M059J (cell line): ENCODE measurements at regions not wholly inside any gene's neighbourhood (a gene's known extent, or its start where the extent isn't known, plus 50 kb on each side); places are given as distances from the start of the nearest gene placed in this dataset.

Source experiments
- DNase-seq: peaks from one replicate; pipeline ENCODE4 v3.0.0-alpha.2; 2012; ENCODE audit warnings: low read depth

DNA sequence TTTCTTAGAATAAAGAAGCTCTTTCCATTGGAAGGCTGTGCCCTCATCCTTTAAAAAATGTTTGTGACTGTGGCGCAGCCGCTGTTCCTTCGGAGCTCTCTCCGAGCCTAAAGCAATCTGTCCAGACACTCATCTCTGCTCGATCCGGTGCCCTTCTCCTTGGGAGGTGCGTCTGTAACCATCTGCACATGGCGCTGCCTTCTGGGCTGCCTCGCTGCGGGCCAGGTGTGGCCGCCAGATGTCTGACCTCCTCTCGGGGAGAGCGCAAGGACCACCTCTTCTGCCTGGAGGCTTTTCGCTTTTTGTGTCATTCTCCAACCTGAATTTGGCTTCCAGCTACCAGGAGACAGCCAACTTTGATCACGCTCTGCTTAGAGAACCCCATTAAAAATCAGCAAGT lies 153.4 kb upstream of the PTCH1 start:
- DNase-seq: no peak

DNA sequence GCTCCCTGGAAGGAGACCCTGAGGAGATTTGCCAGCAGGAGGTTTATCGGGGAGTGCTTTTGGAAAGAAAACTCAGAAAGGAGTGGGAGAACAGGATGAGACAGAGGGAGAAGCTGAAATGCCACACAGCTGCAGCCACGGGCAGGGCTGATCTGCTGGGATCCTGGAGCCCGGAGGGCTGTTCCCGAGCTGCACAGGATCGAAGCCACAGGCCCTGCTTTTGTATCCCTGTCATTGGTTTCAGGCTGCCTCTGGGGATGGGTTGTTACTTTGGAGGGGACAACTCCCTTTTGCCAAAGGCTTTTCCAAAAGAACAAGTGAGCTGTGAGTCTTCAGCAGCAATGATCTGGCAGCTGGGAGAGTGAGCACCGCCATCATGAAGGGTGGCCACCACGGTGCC lies 152.5 kb upstream of the PTCH1 start:
- no peak for DNase-seq

DNA sequence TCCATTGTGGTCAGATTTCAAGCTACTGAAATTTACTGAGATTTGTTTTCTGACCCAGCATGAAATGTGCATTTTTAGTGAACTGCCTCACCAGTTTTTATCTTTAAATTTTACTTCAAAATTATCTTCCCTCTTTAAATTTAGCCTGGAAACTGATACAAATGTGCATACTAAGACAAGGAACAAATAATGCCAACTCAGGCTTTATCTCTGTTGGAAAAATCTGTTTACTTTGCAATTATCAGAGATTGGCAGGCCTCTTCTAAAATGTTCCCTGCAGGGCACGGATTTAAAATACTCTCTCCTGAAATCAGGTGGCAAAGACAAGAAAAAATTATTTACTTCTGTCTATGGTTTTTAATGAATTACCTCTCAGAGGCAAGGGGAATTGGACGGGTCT lies 151.0 kb upstream of the PTCH1 start:
- no peak for DNase-seq

GRCh38 chr9:95666785-95667155 lies 150.0 kb upstream of the PTCH1 start:
- no peak for DNase-seq

- DNase-seq: peak; percentile 6
These were observed 149.5 kb upstream of the PTCH1 start for GRCh38 chr9:95666096-95666784.

- no peak for DNase-seq
These were observed 136.5 kb upstream of the PTCH1 start for GRCh38 chr9:95653246-95653645.

- no peak for DNase-seq
These were observed 133.9 kb upstream of the PTCH1 start for GRCh38 chr9:95650720-95651119.

- peak; percentile 84 for DNase-seq
These were observed 133.0 kb upstream of the PTCH1 start for GRCh38 chr9:95649801-95650213.

DNA sequence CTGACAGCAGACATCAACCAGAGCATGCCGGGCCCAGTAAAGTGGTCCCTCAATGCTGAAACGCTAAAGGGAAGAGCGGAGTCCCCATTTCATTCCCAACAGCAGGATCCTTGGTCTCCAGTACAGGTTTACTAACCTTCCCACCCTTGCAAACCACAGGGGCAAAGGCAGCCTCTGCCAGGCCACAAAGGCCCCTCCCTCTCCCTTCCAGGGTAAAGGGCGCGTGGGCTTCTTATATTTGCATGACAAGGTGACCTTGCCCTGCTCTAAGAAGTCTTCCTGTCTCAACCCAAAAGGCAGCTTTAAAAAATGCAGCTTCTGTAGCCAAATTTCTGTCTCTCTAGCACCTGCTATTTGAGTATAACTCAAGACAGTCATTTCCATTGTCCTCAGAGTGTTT lies 131.5 kb upstream of the PTCH1 start:
- DNase-seq: no peak

- peak; percentile 89 for DNase-seq
These were observed 129.2 kb upstream of the PTCH1 start for GRCh38 chr9:95645992-95646391.

DNA sequence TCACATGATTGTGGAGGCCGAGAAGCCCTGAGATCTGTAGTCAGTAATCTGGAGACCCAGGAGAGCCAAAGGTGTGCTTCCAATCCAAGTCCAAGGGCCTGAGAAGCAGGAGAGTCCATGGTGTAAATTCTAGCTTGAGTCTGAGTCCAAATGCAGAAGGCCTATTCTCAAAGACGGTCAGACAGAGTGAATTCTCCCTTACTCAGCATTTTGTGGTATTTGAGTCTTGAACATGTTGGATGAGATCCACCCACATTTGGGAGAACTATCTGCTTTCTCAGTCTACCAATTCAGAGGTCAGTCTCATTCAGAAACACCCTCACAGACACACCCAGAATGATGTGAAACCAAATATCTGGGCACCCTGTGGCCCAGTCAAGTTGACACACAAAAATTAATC lies 128.8 kb upstream of the PTCH1 start:
- peak; percentile 30 for DNase-seq

DNA sequence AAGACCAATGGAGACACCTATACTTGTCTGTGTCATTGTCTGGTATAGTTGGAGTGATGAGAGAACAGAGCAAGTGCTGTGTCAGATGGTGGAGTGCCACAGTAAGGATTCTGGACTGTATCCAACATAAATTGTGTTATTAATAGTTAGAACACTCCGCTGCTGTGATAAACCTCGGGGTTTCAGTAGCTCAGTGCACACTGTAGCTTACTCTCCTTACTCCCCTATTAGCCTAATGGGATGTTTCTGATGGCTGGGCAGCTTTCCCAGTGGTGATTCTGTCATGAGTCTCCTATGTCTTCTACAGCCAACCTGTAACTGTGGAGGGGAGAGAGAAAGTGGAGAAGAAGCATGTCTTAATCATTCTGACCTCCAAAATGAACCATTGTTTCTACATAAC lies 127.6 kb upstream of the PTCH1 start:
- DNase-seq: peak; percentile 89

- no peak for DNase-seq
These were observed 126.8 kb upstream of the PTCH1 start for GRCh38 chr9:95643619-95644018.

DNA sequence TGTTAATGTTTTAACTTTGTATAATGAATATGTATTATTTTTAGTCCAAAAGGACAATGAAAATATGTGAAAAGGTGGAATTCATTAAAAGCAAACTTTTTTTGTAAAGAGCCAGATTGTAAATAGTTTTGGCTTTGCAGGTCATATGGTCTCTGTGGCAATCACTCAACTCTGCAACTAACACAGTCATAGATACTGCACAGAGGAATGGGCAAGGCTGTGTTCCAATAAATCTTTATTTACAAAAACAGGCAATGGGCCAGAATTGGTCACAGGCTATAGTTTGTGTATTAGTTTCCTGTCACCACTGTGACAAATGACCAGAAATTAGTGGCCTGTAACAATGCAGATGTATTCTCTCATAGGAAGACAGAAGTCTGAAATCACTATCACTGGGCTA lies 125.4 kb upstream of the PTCH1 start:
- no peak for DNase-seq

DNA sequence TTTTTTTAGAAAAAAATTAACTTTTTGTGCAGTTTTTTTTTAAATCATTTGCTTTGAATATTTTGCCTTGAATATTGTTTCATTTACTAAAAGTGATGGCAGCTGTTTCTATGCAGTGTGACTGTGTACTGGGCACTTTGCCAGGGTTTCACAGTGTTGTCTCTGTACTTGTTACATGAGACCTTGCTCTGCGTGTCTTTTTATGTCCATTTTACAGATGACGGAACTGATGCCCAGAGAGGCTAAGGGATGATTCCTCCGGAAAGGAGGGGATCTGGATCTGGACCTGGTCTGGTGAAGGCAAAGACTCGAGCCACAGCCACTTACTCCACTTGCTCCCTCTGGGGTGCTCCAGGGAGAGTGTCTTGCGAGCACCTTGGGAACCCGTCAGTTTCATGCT lies 124.8 kb upstream of the PTCH1 start:
- peak; percentile 28 for DNase-seq

GRCh38 chr9:95640336-95640735 lies 123.6 kb upstream of the PTCH1 start:
- no peak for DNase-seq

GRCh38 chr9:95635986-95636671 lies 119.4 kb upstream of the PTCH1 start:
- peak; percentile 54 for DNase-seq

DNA sequence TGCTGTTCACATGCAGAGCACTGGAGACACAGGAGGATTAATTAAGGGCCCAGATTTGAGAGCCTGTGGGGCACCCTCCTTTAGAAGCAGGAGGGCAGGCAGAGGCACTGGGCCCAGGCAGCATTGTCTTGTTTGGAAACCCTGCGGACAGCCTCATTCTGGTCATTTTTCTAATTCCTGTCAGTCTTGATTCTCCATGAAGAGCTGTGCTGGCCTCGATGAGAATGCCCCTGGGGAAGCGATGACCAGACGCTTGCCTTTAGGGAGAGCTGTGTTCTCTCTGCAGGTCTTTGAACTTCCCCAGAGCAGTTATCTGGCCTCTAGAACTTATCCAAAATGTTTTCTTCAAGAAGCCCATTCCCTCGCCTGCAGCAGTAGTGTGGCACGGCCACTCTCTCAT lies 117.8 kb upstream of the PTCH1 start:
- DNase-seq: no peak

DNA sequence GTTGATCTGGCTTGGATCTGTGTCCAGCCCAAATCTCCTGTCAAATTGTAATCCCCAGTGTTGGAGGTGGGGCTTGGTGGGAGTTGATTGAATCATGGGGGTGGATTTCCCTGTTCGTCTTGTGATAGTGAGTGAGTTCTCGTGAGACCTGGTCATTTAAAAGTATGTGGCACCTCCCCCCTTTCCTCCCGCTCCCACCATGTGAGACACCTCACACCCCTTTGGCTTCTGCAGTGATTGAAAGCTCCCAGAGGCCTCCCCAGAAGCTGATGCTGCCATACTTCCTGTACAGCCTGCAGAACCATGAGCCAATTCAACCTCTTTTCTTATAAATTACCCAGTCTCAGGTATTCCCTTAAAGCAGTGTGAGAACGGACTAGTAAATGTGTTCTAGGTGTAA lies 117.3 kb upstream of the PTCH1 start:
- no peak for DNase-seq

GRCh38 chr9:95629585-95629984 lies 112.8 kb upstream of the PTCH1 start:
- DNase-seq: no peak

DNA sequence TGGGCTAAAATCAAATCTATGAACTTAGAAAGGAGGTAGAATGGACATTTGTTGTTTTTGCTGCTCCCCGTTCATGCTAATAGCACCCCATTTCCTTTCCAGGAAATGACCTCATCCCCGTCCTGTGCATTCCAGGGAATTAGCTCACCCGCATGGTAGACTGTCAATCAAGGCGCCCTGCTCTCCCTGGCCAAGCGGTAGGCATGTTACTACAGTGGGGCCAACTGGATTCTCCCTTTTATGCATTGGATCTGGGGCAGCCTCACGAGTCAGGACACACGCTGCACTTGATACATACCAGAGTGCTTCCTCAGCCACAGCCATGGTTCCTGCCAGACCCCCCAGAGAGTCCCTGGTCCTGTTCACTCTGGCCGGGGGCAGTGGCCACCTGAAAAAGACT lies 111.0 kb upstream of the PTCH1 start:
- peak; percentile 94 for DNase-seq

GRCh38 chr9:95626885-95627558 lies 110.3 kb upstream of the PTCH1 start:
- DNase-seq: peak; percentile 64

GRCh38 chr9:95626341-95626740 lies 109.6 kb upstream of the PTCH1 start:
- no peak for DNase-seq
